Panc1 (cell line): ENCODE measurements at regions not wholly inside any gene's neighbourhood (a gene's known extent, or its start where the extent isn't known, plus 50 kb on each side); places are given as distances from the start of the nearest gene placed in this dataset.

Experiments
- POLR2AphosphoS5 ChIP-seq: IDR thresholded peaks from 2 replicates; pipeline ENCODE4 v1.6.1; 2012; ENCODE audit warnings: mild to moderate bottlenecking, low read depth, low read length, moderate library complexity
- SIN3A ChIP-seq: IDR thresholded peaks from 2 replicates; pipeline ENCODE4 v1.6.1; 2012; ENCODE audit warnings: low read depth, mild to moderate bottlenecking, low read length, moderate library complexity, borderline replicate concordance; ENCODE audit not compliant: insufficient read depth
- TCF7L2 ChIP-seq: IDR thresholded peaks from 2 replicates; pipeline ENCODE4 v1.6.1; 2011; ENCODE audit warnings: mild to moderate bottlenecking, low read depth, low read length, inconsistent platforms
- TF ChIP-seq, protein P1 (sequence below): fragments of 450-650 bp; IDR thresholded peaks from 2 replicates; pipeline ENCODE4 v1.5.1; 2017; ENCODE audit warnings: mild to moderate bottlenecking
- TF ChIP-seq, protein P2 (sequence below), 2 experiments: IDR thresholded peaks; 2 replicates each; pipeline ENCODE4 v1.6.1; 2011 to 2012; ENCODE audit warnings: low read depth in 2 of 2, control low read depth in 1 of 2, low read length in 1 of 2, mild to moderate bottlenecking in 1 of 2, moderate library complexity in 1 of 2; ENCODE audit not compliant: insufficient read depth in 1 of 2

GRCh38 chr19:56946159-56946558, 105.6 kb upstream of the PEG3 start:
- TF ChIP-seq, protein P1, sequence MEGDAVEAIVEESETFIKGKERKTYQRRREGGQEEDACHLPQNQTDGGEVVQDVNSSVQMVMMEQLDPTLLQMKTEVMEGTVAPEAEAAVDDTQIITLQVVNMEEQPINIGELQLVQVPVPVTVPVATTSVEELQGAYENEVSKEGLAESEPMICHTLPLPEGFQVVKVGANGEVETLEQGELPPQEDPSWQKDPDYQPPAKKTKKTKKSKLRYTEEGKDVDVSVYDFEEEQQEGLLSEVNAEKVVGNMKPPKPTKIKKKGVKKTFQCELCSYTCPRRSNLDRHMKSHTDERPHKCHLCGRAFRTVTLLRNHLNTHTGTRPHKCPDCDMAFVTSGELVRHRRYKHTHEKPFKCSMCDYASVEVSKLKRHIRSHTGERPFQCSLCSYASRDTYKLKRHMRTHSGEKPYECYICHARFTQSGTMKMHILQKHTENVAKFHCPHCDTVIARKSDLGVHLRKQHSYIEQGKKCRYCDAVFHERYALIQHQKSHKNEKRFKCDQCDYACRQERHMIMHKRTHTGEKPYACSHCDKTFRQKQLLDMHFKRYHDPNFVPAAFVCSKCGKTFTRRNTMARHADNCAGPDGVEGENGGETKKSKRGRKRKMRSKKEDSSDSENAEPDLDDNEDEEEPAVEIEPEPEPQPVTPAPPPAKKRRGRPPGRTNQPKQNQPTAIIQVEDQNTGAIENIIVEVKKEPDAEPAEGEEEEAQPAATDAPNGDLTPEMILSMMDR = no peak
- no peak for TF ChIP-seq POLR2AphosphoS5
- TF ChIP-seq, protein P2, sequence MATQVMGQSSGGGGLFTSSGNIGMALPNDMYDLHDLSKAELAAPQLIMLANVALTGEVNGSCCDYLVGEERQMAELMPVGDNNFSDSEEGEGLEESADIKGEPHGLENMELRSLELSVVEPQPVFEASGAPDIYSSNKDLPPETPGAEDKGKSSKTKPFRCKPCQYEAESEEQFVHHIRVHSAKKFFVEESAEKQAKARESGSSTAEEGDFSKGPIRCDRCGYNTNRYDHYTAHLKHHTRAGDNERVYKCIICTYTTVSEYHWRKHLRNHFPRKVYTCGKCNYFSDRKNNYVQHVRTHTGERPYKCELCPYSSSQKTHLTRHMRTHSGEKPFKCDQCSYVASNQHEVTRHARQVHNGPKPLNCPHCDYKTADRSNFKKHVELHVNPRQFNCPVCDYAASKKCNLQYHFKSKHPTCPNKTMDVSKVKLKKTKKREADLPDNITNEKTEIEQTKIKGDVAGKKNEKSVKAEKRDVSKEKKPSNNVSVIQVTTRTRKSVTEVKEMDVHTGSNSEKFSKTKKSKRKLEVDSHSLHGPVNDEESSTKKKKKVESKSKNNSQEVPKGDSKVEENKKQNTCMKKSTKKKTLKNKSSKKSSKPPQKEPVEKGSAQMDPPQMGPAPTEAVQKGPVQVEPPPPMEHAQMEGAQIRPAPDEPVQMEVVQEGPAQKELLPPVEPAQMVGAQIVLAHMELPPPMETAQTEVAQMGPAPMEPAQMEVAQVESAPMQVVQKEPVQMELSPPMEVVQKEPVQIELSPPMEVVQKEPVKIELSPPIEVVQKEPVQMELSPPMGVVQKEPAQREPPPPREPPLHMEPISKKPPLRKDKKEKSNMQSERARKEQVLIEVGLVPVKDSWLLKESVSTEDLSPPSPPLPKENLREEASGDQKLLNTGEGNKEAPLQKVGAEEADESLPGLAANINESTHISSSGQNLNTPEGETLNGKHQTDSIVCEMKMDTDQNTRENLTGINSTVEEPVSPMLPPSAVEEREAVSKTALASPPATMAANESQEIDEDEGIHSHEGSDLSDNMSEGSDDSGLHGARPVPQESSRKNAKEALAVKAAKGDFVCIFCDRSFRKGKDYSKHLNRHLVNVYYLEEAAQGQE (IDR thresholded peaks at IDR 0.05; ENCODE audit: insufficient read depth in 1 of 2, low read depth in 2 of 2, low read length in 1 of 2) = no peak
- no peak for TF ChIP-seq SIN3A
- no peak for TF ChIP-seq TCF7L2
